Activated T-cell treated with anti-CD3 and anti-CD28 coated beads for 24 hours (primary cell): ENCODE measurements at regions not wholly inside any gene's neighbourhood (a gene's known extent, or its start where the extent isn't known, plus 50 kb on each side); places are given as distances from the start of the nearest gene placed in this dataset.

Source experiments
- DNase-seq: peaks from one replicate; pipeline ENCODE4 v3.0.0-alpha.2; 2020; ENCODE audit warnings: low read depth

GRCh38 chr9:86893811-86894490 is 53.4 kb downstream of the GAS1 start:
- no peak for DNase-seq

- DNase-seq: no peak
Measured at GRCh38 chr9:86892576-86892975, 54.7 kb downstream of the GAS1 start.

- no peak for DNase-seq
Measured at GRCh38 chr9:86891886-86892437, 55.3 kb downstream of the GAS1 start.

GRCh38 chr9:86891091-86891490 is 56.2 kb downstream of the GAS1 start:
- DNase-seq: no peak

GRCh38 chr9:86885232-86885631 is 62.1 kb downstream of the GAS1 start:
- DNase-seq: no peak

- DNase-seq: no peak
Measured at GRCh38 chr9:86876621-86877196, 70.6 kb downstream of the GAS1 start.

GRCh38 chr9:86868616-86869015 is 78.7 kb downstream of the GAS1 start:
- DNase-seq: no peak

GRCh38 chr9:86867804-86868313 is 79.4 kb downstream of the GAS1 start:
- DNase-seq: no peak

GRCh38 chr9:86865952-86866351 is 81.4 kb downstream of the GAS1 start:
- DNase-seq: no peak

GRCh38 chr9:86860006-86860405 is 87.3 kb downstream of the GAS1 start:
- DNase-seq: no peak

GRCh38 chr9:86859056-86859455 is 88.2 kb downstream of the GAS1 start:
- no peak for DNase-seq

GRCh38 chr9:86858009-86858408 is 89.3 kb downstream of the GAS1 start:
- no peak for DNase-seq

- DNase-seq: no peak
Measured at GRCh38 chr9:86856259-86856658, 91.0 kb downstream of the GAS1 start.

- no peak for DNase-seq
Measured at GRCh38 chr9:86854898-86855523, 92.3 kb downstream of the GAS1 start.

- no peak for DNase-seq
Measured at GRCh38 chr9:86846656-86847055, 100.7 kb downstream of the GAS1 start.

- no peak for DNase-seq
Measured at GRCh38 chr9:86843206-86843605, 104.1 kb downstream of the GAS1 start.

GRCh38 chr9:86842573-86842972 is 104.7 kb downstream of the GAS1 start:
- DNase-seq: no peak

GRCh38 chr9:86839522-86839921 is 107.8 kb downstream of the GAS1 start:
- no peak for DNase-seq

GRCh38 chr9:86838519-86839497 is 108.5 kb downstream of the GAS1 start:
- DNase-seq: no peak

GRCh38 chr9:86837345-86837744 is 110.0 kb downstream of the GAS1 start:
- no peak for DNase-seq

GRCh38 chr9:86836797-86837196 is 110.5 kb downstream of the GAS1 start:
- no peak for DNase-seq

- no peak for DNase-seq
Measured at GRCh38 chr9:86836266-86836665, 111.0 kb downstream of the GAS1 start.
